HG03442 (cell line): ENCODE measurements at regions not wholly inside any gene's neighbourhood (a gene's known extent, or its start where the extent isn't known, plus 50 kb on each side); places are given as distances from the start of the nearest gene placed in this dataset.
A peak's percentile ranks its signal among the peaks of the same experiment; 100 is the strongest.

Source experiments
- ATAC-seq: cut with Tn5 transposase; IDR thresholded peaks from one replicate; pipeline ENCODE4 v1.9.1; 2021; ENCODE audit warnings: mild to moderate bottlenecking, moderate library complexity; ENCODE audit not compliant: unreplicated experiment

GRCh38 chr11:28715726-28716125, 607.5 kb downstream of the METTL15 start:
- ATAC-seq = no peak

- no peak for ATAC-seq
Measured at GRCh38 chr11:28713850-28714249, 605.7 kb downstream of the METTL15 start.

GRCh38 chr11:28708075-28708474, 599.9 kb downstream of the METTL15 start:
- no peak for ATAC-seq

- no peak for ATAC-seq
Measured at GRCh38 chr11:28704801-28705200, 596.6 kb downstream of the METTL15 start.

GRCh38 chr11:28703371-28703770, 595.2 kb downstream of the METTL15 start:
- ATAC-seq = no peak

- no peak for ATAC-seq
Measured at GRCh38 chr11:28702871-28703270, 594.7 kb downstream of the METTL15 start.

- ATAC-seq = no peak
Measured at GRCh38 chr11:28702450-28702790, 594.2 kb downstream of the METTL15 start.

- ATAC-seq = no peak
Measured at GRCh38 chr11:28701760-28702449, 593.7 kb downstream of the METTL15 start.

- no peak for ATAC-seq
Measured at GRCh38 chr11:28699701-28700100, 591.5 kb downstream of the METTL15 start.

- ATAC-seq = peak; percentile 42
Measured at GRCh38 chr11:28697920-28698827, 590.0 kb downstream of the METTL15 start.

GRCh38 chr11:28696591-28696990, 588.4 kb downstream of the METTL15 start:
- no peak for ATAC-seq

- ATAC-seq = no peak
Measured at GRCh38 chr11:28690746-28691145, 582.6 kb downstream of the METTL15 start.

- no peak for ATAC-seq
Measured at GRCh38 chr11:28684011-28684586, 575.9 kb downstream of the METTL15 start.

GRCh38 chr11:28679795-28680468, 571.7 kb downstream of the METTL15 start:
- ATAC-seq = no peak

GRCh38 chr11:28677721-28678120, 569.5 kb downstream of the METTL15 start:
- no peak for ATAC-seq

- ATAC-seq = no peak
Measured at GRCh38 chr11:28675183-28675582, 567.0 kb downstream of the METTL15 start.

GRCh38 chr11:28674433-28675103, 566.4 kb downstream of the METTL15 start:
- no peak for ATAC-seq

GRCh38 chr11:28673691-28674432, 565.7 kb downstream of the METTL15 start:
- no peak for ATAC-seq

GRCh38 chr11:28671274-28671673, 563.1 kb downstream of the METTL15 start:
- no peak for ATAC-seq

GRCh38 chr11:28666632-28667031, 558.4 kb downstream of the METTL15 start:
- no peak for ATAC-seq
